ENCODE measurements at regions not wholly inside any gene's neighbourhood (a gene's known extent, or its start where the extent isn't known, plus 50 kb on each side); places are given as distances from the start of the nearest gene placed in this dataset.

DNA sequence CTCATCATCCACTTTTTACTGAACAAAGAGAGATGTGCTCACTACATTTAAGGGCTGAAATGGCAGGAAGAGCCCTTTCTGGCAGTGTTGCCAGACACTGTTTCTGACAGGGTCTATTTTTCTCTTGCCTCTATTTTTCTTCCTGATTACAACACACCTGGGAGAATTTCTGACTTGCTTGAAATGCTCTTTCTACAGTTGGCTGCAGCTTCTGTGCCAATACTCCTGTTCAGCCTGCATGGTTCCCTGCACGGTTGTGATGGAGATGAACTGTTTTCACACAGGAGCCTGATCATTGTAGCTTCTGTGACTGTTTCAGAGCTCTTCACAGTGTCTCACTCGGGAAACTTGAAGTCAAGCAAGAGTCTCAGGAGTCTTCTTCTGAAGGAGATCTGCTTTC lies 83.0 kb upstream of the DLG1 start:
- TF ChIP-seq POLR2A (IDR thresholded peaks at IDR 0.05; ENCODE audit: low read depth) (no peak), POLR2AphosphoS5 (IDR thresholded peaks at IDR 0.05) (no peak), EP300 (IDR thresholded peaks at IDR 0.05) (no peak)
- TF ChIP-seq, protein P1, sequence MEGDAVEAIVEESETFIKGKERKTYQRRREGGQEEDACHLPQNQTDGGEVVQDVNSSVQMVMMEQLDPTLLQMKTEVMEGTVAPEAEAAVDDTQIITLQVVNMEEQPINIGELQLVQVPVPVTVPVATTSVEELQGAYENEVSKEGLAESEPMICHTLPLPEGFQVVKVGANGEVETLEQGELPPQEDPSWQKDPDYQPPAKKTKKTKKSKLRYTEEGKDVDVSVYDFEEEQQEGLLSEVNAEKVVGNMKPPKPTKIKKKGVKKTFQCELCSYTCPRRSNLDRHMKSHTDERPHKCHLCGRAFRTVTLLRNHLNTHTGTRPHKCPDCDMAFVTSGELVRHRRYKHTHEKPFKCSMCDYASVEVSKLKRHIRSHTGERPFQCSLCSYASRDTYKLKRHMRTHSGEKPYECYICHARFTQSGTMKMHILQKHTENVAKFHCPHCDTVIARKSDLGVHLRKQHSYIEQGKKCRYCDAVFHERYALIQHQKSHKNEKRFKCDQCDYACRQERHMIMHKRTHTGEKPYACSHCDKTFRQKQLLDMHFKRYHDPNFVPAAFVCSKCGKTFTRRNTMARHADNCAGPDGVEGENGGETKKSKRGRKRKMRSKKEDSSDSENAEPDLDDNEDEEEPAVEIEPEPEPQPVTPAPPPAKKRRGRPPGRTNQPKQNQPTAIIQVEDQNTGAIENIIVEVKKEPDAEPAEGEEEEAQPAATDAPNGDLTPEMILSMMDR (IDR thresholded peaks at IDR 0.05) = no peak
- Histone ChIP-seq H3K27ac (replicated peaks in 1 of 4) (no peak overlapping the region), H3K4me3 (no peak overlapping the region), H3K4me1 (no peaks in the 10 kb centered on the region), H3K36me3 (no peaks in the 10 kb centered on the region), H3K9me3 (no peaks in the 10 kb centered on the region), H3K27me3 (no peaks in the 10 kb centered on the region)
- DNase-seq (ENCODE audit: extremely low spot score) = no peak
- intact Hi-C loops (cut with DNase I) = no loop called here
- 62% methylated on average over 2 of the region's 2 CpGs for WGBS

DNA sequence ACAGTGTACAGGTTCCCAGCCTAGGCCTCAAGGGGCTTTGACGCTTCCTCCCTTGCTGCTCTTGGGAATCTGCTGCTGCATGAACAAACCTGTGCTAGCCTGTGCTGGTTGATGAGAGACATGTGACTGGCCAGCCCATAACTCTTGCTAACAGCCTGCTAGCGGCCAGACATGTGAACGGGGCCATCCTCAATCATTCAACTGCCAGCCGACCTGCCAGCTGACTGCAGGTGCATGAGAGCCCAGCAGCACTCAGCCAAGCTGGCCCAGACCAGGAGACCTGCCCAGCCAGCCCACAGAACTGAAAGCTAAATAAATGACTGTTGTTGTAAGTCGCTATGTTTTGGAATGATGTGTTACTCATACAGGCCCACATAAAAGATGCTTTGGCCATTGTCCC lies 82.4 kb upstream of the DLG1 start:
- H3K27me3 ChIP-seq = no peaks in the 10 kb centered on the region
- intact Hi-C loops (cut with DNase I) = no loop called here
- DNase-seq (ENCODE audit: extremely low spot score) = no peak
- TF ChIP-seq POLR2AphosphoS5 (IDR thresholded peaks at IDR 0.05) = no peak
- no peak for TF ChIP-seq EP300 (IDR thresholded peaks at IDR 0.05)
- TF ChIP-seq, protein P1 (IDR thresholded peaks at IDR 0.05) = no peak
- no peak for TF ChIP-seq POLR2A (IDR thresholded peaks at IDR 0.05; ENCODE audit: low read depth)
- H3K9me3 ChIP-seq = no peaks in the 10 kb centered on the region
- 67% methylated on average over 1 of the region's 5 CpGs for WGBS
- no peak overlapping the region for H3K4me3 ChIP-seq
- H3K36me3 ChIP-seq = no peaks in the 10 kb centered on the region
- no peak overlapping the region for H3K27ac ChIP-seq (replicated peaks in 1 of 4)
- H3K4me1 ChIP-seq = no peaks in the 10 kb centered on the region

DNA sequence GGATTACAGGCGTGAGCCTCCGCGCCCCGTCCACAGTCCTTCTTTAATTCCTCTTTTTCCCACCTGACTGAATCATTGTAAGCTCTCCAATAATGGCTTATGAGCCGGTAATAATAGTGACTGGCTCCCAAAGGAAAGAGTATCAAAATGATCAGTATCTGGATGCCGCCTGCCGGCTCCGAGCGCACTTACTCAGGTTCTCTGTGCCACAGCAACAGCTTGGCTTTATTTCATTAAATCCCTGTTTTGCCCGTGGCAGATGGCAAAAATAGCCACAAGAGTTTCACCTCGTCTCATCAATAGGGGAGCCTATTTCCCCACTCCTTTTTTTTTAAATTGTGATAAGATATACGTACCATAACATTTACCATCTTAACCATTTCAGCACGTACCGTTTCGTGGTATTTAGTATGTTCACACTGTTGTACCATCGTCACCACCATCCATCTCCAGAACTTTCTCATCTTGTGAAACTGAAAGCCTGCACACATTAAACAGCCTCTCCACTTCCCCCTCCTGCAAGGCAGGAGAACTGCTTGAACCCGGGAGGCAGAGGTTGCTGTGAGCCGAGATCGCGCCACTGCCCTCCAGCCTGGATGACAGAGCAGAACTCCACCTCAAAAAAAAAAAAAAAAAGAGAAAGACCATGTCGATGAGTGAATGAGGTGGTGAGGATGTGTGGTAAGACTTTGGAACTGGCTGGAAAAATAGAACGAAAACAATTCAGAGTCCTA lies 80.7 kb upstream of the DLG1 start:
- H3K4me1 ChIP-seq = no peaks in the 10 kb centered on the region
- no peaks in the 10 kb centered on the region for H3K27me3 ChIP-seq
- no peak overlapping the region for H3K27ac ChIP-seq (replicated peaks in 1 of 4)
- no peak for TF ChIP-seq POLR2AphosphoS5 (IDR thresholded peaks at IDR 0.05)
- TF ChIP-seq POLR2A (IDR thresholded peaks at IDR 0.05; ENCODE audit: low read depth) = no peak
- TF ChIP-seq EP300 (IDR thresholded peaks at IDR 0.05) = no peak
- TF ChIP-seq, protein P1 (IDR thresholded peaks at IDR 0.05) = no peak
- H3K9me3 ChIP-seq = no peaks in the 10 kb centered on the region
- no peak for DNase-seq (ENCODE audit: extremely low spot score)
- no peak overlapping the region for H3K4me3 ChIP-seq
- intact Hi-C loops (cut with DNase I) = no loop called here
- no peaks in the 10 kb centered on the region for H3K36me3 ChIP-seq
- 90% methylated on average over 22 of the region's 22 CpGs for WGBS

DNA sequence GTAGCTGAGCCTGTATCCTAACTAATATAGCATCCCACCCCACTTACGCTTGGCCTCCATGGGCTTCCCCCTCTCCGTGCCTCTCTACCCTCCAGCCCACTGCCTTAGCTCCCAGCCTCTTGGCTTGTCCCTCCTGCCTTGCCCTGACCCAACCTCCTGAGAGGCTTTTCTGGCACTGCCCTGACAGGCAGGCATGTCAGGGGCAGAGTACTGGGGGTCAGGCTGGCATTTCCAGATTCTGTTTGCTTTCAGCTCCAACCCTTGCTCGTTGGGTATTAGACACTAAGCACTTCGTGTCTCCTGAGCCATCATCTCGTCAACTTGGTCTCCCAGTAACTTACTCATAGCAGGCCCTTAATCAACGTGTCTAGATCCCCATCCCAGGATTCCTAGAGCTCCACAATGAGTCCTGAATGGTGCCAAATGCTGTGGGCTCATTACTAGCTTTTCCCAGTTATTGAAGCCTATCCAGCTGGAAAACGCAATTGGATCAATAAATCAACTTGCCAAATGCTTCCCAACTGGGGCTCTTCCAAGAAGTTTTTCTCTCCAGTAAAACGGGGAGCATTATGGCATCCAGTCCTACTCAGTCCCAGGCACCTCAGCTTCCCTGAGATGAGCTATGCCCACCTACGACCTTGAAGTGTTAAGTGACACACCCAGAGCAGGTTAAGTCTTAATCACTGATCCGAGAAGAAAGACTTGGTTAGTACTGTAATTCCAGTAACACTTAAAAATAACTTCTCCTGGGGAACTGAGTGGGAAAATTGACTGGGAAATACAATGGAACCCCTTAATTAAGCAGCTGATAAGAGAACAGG lies 78.5 kb upstream of the DLG1 start:
- H3K4me3 ChIP-seq = no peak overlapping the region
- no peak overlapping the region for H3K27ac ChIP-seq (replicated peaks in 1 of 4)
- intact Hi-C loops (cut with DNase I) = no loop called here
- no peaks in the 10 kb centered on the region for H3K9me3 ChIP-seq
- H3K4me1 ChIP-seq = no peaks in the 10 kb centered on the region
- no peaks in the 10 kb centered on the region for H3K27me3 ChIP-seq
- 84% methylated on average over 10 of the region's 10 CpGs for WGBS
- DNase-seq (ENCODE audit: extremely low spot score) = no peak
- no peaks in the 10 kb centered on the region for H3K36me3 ChIP-seq
- TF ChIP-seq, protein P1 (IDR thresholded peaks at IDR 0.05) = no peak
- TF ChIP-seq EP300 (IDR thresholded peaks at IDR 0.05) = no peak
- TF ChIP-seq POLR2A (IDR thresholded peaks at IDR 0.05; ENCODE audit: low read depth) = no peak
- TF ChIP-seq POLR2AphosphoS5 (IDR thresholded peaks at IDR 0.05) = no peak
